ENCODE measurements at regions not wholly inside any gene's neighbourhood (a gene's known extent, or its start where the extent isn't known, plus 50 kb on each side); places are given as distances from the start of the nearest gene placed in this dataset.

- DNase-seq: no peak
Measured at GRCh38 chr3:180092889-180093288, 56.2 kb upstream of the PEX5L start.

GRCh38 chr3:180093535-180093934 lies 56.8 kb upstream of the PEX5L start:
- no peak for DNase-seq

- DNase-seq: no peak
Measured at GRCh38 chr3:180097626-180098025, 60.9 kb upstream of the PEX5L start.

DNA sequence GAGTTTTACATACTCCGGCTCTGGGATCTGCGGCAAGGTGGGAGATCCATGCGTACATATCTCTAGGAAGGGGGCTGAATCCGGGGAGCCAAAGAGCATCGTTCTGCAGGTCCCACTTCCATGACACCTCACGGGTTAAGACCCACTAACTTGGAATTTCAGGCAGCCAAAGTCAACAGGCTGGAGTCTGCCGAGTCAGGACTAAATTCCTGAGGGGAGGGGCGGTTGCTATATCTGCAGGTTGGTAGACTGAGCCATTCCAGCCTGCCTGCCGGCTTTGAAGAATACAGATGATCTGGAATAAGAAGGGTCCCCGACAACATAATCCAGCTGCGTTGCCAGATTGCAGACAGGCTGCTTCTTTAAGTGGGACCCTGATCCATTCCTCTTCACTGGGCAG lies 65.4 kb upstream of the PEX5L start:
- no peak for DNase-seq

- DNase-seq: no peak
Measured at GRCh38 chr3:180102604-180103003, 65.9 kb upstream of the PEX5L start.

- no peak for DNase-seq
Measured at GRCh38 chr3:180116203-180116602, 79.5 kb upstream of the PEX5L start.

DNA sequence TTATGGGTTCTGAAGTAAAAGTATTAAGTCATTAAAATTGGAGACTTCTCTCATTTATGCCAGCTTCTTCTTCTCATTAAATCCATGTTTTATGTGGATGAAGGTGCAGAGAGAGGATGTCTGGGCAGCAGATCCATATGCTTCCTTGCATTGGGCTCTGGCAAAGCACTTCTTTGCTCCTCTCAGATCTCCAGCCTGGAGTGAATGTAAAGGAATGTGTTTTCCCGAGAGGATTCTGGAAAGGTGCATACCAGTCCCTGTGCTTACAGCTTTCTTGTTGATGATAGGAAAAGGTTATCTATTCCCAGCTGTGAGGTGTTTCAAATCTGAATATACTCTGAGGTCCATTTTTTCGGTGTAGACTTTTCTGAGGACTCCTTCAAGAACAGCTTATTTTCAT lies 79.9 kb upstream of the PEX5L start:
- no peak for DNase-seq

- no peak for DNase-seq
Measured at GRCh38 chr3:180117381-180118163, 80.8 kb upstream of the PEX5L start.

- no peak for DNase-seq
Measured at GRCh38 chr3:180119567-180119966, 82.8 kb upstream of the PEX5L start.

GRCh38 chr3:180123928-180124327 lies 87.2 kb upstream of the PEX5L start:
- no peak for DNase-seq

DNA sequence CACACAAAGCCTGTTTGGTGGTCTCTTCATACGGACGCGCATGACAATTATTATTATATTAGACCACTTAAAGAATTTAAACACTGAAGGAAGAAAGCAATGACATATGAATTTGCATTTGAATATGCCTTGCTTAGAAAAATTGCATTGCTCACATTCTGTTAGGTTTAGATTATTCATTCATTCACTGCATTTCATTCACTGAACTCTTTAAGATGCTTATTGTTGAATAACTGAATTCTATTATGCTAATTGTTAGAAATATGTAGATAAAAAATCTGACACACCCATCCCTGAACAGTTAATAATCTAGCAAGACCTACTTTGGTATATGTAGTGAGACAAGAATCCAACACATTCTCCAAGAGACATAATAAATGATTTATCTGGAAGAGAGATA lies 94.4 kb upstream of the PEX5L start:
- no peak for DNase-seq

DNA sequence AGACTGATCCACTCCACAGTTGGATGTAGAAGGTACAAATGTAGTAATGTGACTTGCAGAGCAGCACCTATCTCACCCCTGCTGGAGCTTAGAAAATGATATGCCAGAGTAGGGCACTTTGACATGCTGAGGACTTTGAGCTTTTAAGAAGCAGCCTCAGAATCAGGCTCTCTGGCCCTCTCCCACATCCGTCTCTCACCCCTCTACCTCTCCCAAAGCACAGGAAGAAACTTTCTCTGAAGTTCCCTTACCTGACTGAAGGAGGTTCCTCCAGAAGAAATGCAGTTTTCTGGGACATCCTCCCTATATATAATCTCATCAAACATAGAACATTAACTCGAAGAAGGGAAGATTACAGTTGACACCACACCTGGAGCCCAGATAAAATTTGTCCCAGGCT lies 98.4 kb upstream of the PEX5L start:
- no peak for DNase-seq

- DNase-seq: no peak
Measured at GRCh38 chr3:180138871-180139270, 102.1 kb upstream of the PEX5L start.

- DNase-seq: no peak
Measured at GRCh38 chr3:180142041-180142440, 105.3 kb upstream of the PEX5L start.

- no peak for DNase-seq
Measured at GRCh38 chr3:180142472-180142871, 105.7 kb upstream of the PEX5L start.

DNA sequence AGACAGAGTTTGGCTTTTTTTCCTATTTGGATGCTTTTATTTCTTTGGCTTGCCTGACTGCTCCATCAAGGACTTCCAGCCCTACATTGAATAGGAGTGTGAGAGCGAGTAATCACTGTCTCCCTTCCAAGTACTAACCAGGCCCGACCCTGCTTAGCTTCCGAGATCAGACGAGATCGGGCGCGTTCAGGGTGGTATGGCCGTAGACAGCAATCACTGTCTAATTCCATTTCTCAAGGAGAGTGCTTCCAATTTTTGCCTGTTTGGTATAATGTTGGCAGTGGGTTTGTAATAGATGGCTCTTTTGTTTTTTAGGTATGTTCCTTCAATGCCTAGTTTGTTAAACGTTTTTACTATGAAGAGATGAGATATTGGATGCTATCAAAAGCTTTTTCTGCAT lies 125.0 kb upstream of the PEX5L start:
- no peak for DNase-seq

GRCh38 chr3:180175572-180175971 lies 138.8 kb upstream of the PEX5L start:
- DNase-seq: no peak

- DNase-seq: no peak
Measured at GRCh38 chr3:180176059-180176458, 139.3 kb upstream of the PEX5L start.

- DNase-seq: no peak
Measured at GRCh38 chr3:180177255-180177654, 140.5 kb upstream of the PEX5L start.

GRCh38 chr3:180179562-180179961 lies 142.8 kb upstream of the PEX5L start:
- DNase-seq: no peak

- no peak for DNase-seq
Measured at GRCh38 chr3:180180795-180181194, 144.1 kb upstream of the PEX5L start.

GRCh38 chr3:180181387-180181786 lies 144.7 kb upstream of the PEX5L start:
- no peak for DNase-seq

GRCh38 chr3:180183346-180183745 lies 146.6 kb upstream of the PEX5L start:
- no peak for DNase-seq

- no peak for DNase-seq
Measured at GRCh38 chr3:180184816-180185215, 148.1 kb upstream of the PEX5L start.

- DNase-seq: no peak
Measured at GRCh38 chr3:180185650-180186049, 148.9 kb upstream of the PEX5L start.

All from T-helper 2 cell (primary cell).